K562 (cell line): ENCODE measurements at regions not wholly inside any gene's neighbourhood (a gene's known extent, or its start where the extent isn't known, plus 50 kb on each side); places are given as distances from the start of the nearest gene placed in this dataset.

Experiments used
- ATAC-seq: fragments of 200-7000 bp; cut with Tn5 transposase; 3 replicates; pipeline ENCODE4 v1.9.1; 2020; ENCODE audit warnings: moderate library complexity
- BruUV-seq: library from RNA; stranded (reverse); fragments of 400-500 nt; replicated peaks from 2 replicates; lab custom pipeline; 2021; lab: Mats Ljungman, UMichigan
- CTCF ChIA-PET: fragments of 300-600 bp; formaldehyde crosslinking; extraction: SDS; loops from one replicate; lab custom pipeline; 2021; ENCODE audit warnings: low intra/inter-chr PET ratio; lab: Yijun Ruan, JAX
- POLR2A ChIA-PET: fragments of 300-600, 350-650 bp; sonication (Branson Sonifier 250); formaldehyde crosslinking; extraction: SDS; loops from one replicate; lab custom pipeline; 2021; ENCODE audit warnings: antibody characterized with exemption, inconsistent platforms; lab: Yijun Ruan, JAX
- DNase-seq, 4 experiments: peaks; one replicate each; pipeline versions ENCODE4 v3.0.0 to v3.0.0-alpha.2; 2011 to 2018; ENCODE audit warnings: low spot score in 3 of 4, mixed read lengths in 3 of 4; ENCODE audit errors: extremely low read depth in 1 of 4
- FAIRE-seq: peaks from 2 replicates; lab custom pipeline; 2011; peaks lifted over from hg19 to GRCh38; lab: Jason Lieb, UNC
- H2AFZ ChIP-seq: 2 replicates; pipeline ENCODE4 v1.6.0; 2011; ENCODE audit warnings: low read depth, low read length, control low read depth, inconsistent platforms
- H3K27ac ChIP-seq: fragments of 200-600 bp; 3 replicates; pipeline ENCODE4 v1.8.0; 2011; ENCODE audit warnings: low read depth, mild to moderate bottlenecking, control low read depth, inconsistent platforms, low read length, moderate library complexity, mixed read lengths; ENCODE audit errors: extremely low read depth
- H3K27me3 ChIP-seq, 2 experiments: fragments of 300-600 bp in 1 of 2; 2 replicates in 1 of 2; 3 replicates in 1 of 2; pipeline versions ENCODE4 v1.6.0 to v1.8.0; 2011; ENCODE audit warnings: inconsistent platforms in 2 of 2, low read length in 2 of 2, mild to moderate bottlenecking in 1 of 2, mixed read lengths in 1 of 2, moderate library complexity in 1 of 2; ENCODE audit not compliant: control insufficient read depth in 2 of 2, insufficient read depth in 2 of 2
- H3K36me3 ChIP-seq: fragments of 300-600 bp; 3 replicates; pipeline ENCODE4 v1.8.0; 2011; ENCODE audit warnings: mild to moderate bottlenecking, low read length, inconsistent platforms; ENCODE audit not compliant: control insufficient read depth, insufficient read depth
- H3K4me1 ChIP-seq, 2 experiments: fragments of 200-600 bp in 1 of 2; replicated peaks in 1 of 2; 2 replicates in 1 of 2; 3 replicates in 1 of 2; pipeline versions ENCODE4 v1.5.1 to v1.8.0; 2011; ENCODE audit warnings: inconsistent platforms in 2 of 2, low read length in 2 of 2, mild to moderate bottlenecking in 1 of 2, mixed read lengths in 1 of 2, moderate library complexity in 1 of 2; ENCODE audit not compliant: control insufficient read depth in 2 of 2, insufficient read depth in 2 of 2
- H3K4me2 ChIP-seq: 2 replicates; pipeline ENCODE4 v1.6.1; 2011; ENCODE audit warnings: low read length, control low read depth, inconsistent platforms, mixed read lengths; ENCODE audit not compliant: insufficient read depth
- H3K4me3 ChIP-seq: fragments of 200-600 bp; sonication (generic), shearing (Covaris generic); 2 replicates; pipeline ENCODE4 v1.5.1; 2016; ENCODE audit warnings: control low read depth, inconsistent platforms
- H3K79me2 ChIP-seq: fragments of 200-600 bp; 3 replicates; pipeline ENCODE4 v1.8.0; 2011; ENCODE audit warnings: low read length, inconsistent platforms; ENCODE audit not compliant: control insufficient read depth, insufficient read depth
- H3K9ac ChIP-seq, 2 experiments: 2 replicates each; pipeline versions ENCODE4 v1.6.0 to v1.6.1; 2011; ENCODE audit warnings: low read depth in 2 of 2, low read length in 2 of 2, control low read depth in 1 of 2, inconsistent platforms in 1 of 2, mild to moderate bottlenecking in 1 of 2, mixed read lengths in 1 of 2; ENCODE audit not compliant: insufficient read depth in 1 of 2
- H3K9me1 ChIP-seq: one replicate; pipeline ENCODE4 v1.6.0; 2011; ENCODE audit warnings: inconsistent platforms, mild to moderate bottlenecking, low read length, moderate library complexity; ENCODE audit not compliant: control insufficient read depth, insufficient read depth
- H3K9me3 ChIP-seq: replicated peaks from 2 replicates; pipeline ENCODE4 v1.5.1; 2011; ENCODE audit warnings: low read depth, low read length, inconsistent platforms; ENCODE audit not compliant: control insufficient read depth, insufficient read depth
- H4K20me1 ChIP-seq: replicated peaks from 2 replicates; pipeline ENCODE4 v1.6.1; 2011; ENCODE audit warnings: low read length, inconsistent platforms, mixed read lengths; ENCODE audit not compliant: control insufficient read depth, insufficient read depth
- CHCHD3 ChIP-seq: fragments of 250-450 bp; sonication (Bioruptor Pico); IDR thresholded peaks from 2 replicates; pipeline ENCODE4 v2.1.2; 2022; ENCODE audit warnings: mild to moderate bottlenecking
- DPF2 ChIP-seq: fragments of 450-650 bp; IDR thresholded peaks from 2 replicates; pipeline ENCODE4 v1.6.1; 2016
- MAFF ChIP-seq: IDR thresholded peaks from 2 replicates; pipeline ENCODE4 v1.6.1; 2012; ENCODE audit warnings: low read length, improper control_type of control experiment
- NFIC ChIP-seq: fragments of 450-650 bp; IDR thresholded peaks from 2 replicates; pipeline ENCODE4 v1.6.1; 2017; ENCODE audit warnings: mild to moderate bottlenecking, inconsistent platforms
- PBX2 ChIP-seq, 2 experiments: IDR thresholded peaks in 1 of 2; conservative IDR thresholded peaks in 1 of 2; 2 replicates each; pipeline ENCODE4 v1.6.1; 2016; ENCODE audit warnings: low read depth in 2 of 2, mild to moderate bottlenecking in 1 of 2, missing compliant biosample characterization in 1 of 2, missing genetic modification characterization in 1 of 2, moderate library complexity in 1 of 2
- SIN3A ChIP-seq, 2 experiments: fragments of 150-350 bp in 1 of 2; IDR thresholded peaks; 2 replicates each; pipeline ENCODE4 v1.6.1; 2011 to 2016; ENCODE audit warnings: borderline replicate concordance in 2 of 2, low read depth in 2 of 2, low read length in 2 of 2, mild to moderate bottlenecking in 2 of 2, moderate library complexity in 2 of 2; ENCODE audit not compliant: control insufficient read depth in 1 of 2
- U2AF1 ChIP-seq: fragments of 200-400 bp; formaldehyde crosslinking; optimal IDR thresholded peaks from 2 replicates; pipeline ENCODE3; 2017; ENCODE audit warnings: mild to moderate bottlenecking, low read depth, low read length, moderate library complexity
- ZBED1 ChIP-seq: IDR thresholded peaks from 2 replicates; pipeline ENCODE4 v1.6.1; 2014
- ZMIZ1 ChIP-seq, 2 experiments: fragments of 150-350 bp in 1 of 2; IDR thresholded peaks; 2 replicates each; pipeline ENCODE4 v1.6.1; 2012 to 2016; ENCODE audit warnings: low read depth in 2 of 2, low read length in 2 of 2, mild to moderate bottlenecking in 1 of 2, moderate library complexity in 1 of 2
- ZNF253 ChIP-seq: fragments of 250-450 bp; sonication (Bioruptor Pico); conservative IDR thresholded peaks from 2 replicates; pipeline ENCODE4 v1.6.1; 2021; ENCODE audit warnings: mild to moderate bottlenecking
- ZNF444 ChIP-seq: fragments of 250-450 bp; sonication (Bioruptor Pico); IDR thresholded peaks from 2 replicates; pipeline ENCODE4 v1.4.0; 2020; ENCODE audit warnings: mild to moderate bottlenecking, moderate library complexity
- ZNF696 ChIP-seq: fragments of 250-450 bp; sonication (Bioruptor Pico); conservative IDR thresholded peaks from 2 replicates; pipeline ENCODE4 v1.4.0; 2020; ENCODE audit warnings: mild to moderate bottlenecking, moderate library complexity
- ZNF764 ChIP-seq: fragments of 250-450 bp; sonication (Bioruptor Pico); IDR thresholded peaks from 2 replicates; pipeline ENCODE4 v1.4.0; 2020; ENCODE audit warnings: low read depth, mild to moderate bottlenecking, moderate library complexity
- WGBS: fragments of 100-300 bp; shearing (Covaris generic); methylation state at CpG from one replicate; pipeline ENCODE4 v1.1.6; 2016; ENCODE audit warnings: low coverage, mixed read lengths; ENCODE audit not compliant: insufficient coverage; ENCODE audit errors: missing lambda C conversion rate; 5-methylcytosine and 5-hydroxymethylcytosine counted together
- in situ Hi-C: fragments of 300-500 bp; cut with MboI; formaldehyde crosslinking; loops from 4 replicates; pipeline ENCODE4 v1.15.0; 2018; ENCODE audit warnings: inconsistent platforms, mixed read lengths
- intact Hi-C: fragments of 100-400 bp; cut with micrococcal nuclease; formaldehyde crosslinking; loops from 2 replicates; pipeline ENCODE4 v1.14.2; 2022

DNA sequence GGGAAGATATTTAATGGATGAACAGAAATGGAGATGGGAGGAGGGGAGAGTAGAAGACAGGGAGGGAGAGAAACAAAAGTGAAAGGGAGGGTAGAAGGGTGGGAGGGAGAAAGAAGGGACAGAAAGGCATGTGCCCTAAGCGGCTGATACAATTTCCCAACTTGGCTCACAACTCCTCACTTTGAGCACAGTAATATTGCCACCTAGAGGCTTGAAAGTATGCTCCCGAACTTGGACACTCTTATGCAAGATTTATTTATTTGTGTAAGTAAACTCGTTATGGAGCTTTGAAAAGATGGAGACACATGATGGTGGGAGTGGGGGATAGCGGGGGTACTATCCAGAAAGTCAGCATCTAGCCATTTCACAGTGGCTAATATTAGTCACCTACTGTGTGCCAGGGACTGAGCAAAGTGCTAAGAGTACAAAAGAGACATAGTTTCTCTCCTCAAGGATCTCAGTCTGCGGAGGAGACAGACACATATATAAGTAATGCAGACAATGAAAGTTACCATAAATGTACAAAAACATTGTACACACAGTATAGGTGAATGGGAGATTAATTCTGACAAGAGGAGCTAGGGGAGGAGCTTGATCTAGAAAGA lies 189.7 kb downstream of the SEC16B start (continued):
- TF ChIP-seq ZNF253 (CRISPR knock-in tag) = no peak
- no peak for TF ChIP-seq DPF2
- no peak for TF ChIP-seq MAFF
- TF ChIP-seq ZNF696 (CRISPR knock-in tag) = no peak
- no peak for TF ChIP-seq CHCHD3 (CRISPR knock-in tag)
- TF ChIP-seq U2AF1 = no peak
- TF ChIP-seq SIN3A (IDR thresholded peaks at IDR 0.05; ENCODE audit: borderline replicate concordance in 2 of 2, control insufficient read depth in 1 of 2, low read depth in 2 of 2, low read length in 2 of 2) = no peak
- no peak for TF ChIP-seq ZNF444 (CRISPR knock-in tag)

GRCh38 chr1:177779166-177779965 lies 190.5 kb downstream of the SEC16B start:
- Histone ChIP-seq H3K36me3 (no peaks in the 10 kb centered on the region), H4K20me1 (no peaks in the 10 kb centered on the region), H3K27ac (no peak overlapping the region), H3K9ac (no peak overlapping the region), H3K4me1 (no peaks in the 10 kb centered on the region), H3K9me1 (no peaks in the 10 kb centered on the region), H3K4me2 (no peak overlapping the region), H3K27me3 (no peaks in the 10 kb centered on the region), H3K9me3 (no peaks in the 10 kb centered on the region; the same call in 1 of the 2 replicates), H3K4me3 (no peak overlapping the region), H2AFZ (no peak overlapping the region), H3K79me2 (no peaks in the 10 kb centered on the region)
- ChIA-PET CTCF (interaction anchor here (0.6 kb wide), 1 partner anchor 1218 kb away, joined by 3 read pairs; no protein-coding TSS in a partner anchor), POLR2A (no interaction called here)
- WGBS = 0% methylated on average over 10 of the region's 10 CpGs
- BruUV-seq = no TSS peak
- intact Hi-C loops = no loop called here
- DNase-seq (no peak), ATAC-seq (no peak), FAIRE-seq (no peak)
- in situ Hi-C loops = no loop called here
- TF ChIP-seq PBX2 (CRISPR knock-in tag; IDR thresholded peaks at IDR 0.05; ENCODE audit: low read depth) = no peak
- TF ChIP-seq PBX2 (tag; conservative IDR thresholded peaks at IDR 0.05; ENCODE audit: low read depth) = no peak
- no peak for TF ChIP-seq ZNF764 (CRISPR knock-in tag)
- no peak for TF ChIP-seq ZBED1
- no peak for TF ChIP-seq ZMIZ1 (IDR thresholded peaks at IDR 0.05; ENCODE audit: low read depth in 2 of 2, low read length in 2 of 2)
- no peak for TF ChIP-seq NFIC
